Kidney glomerular epithelial cell (primary cell): ENCODE measurements at regions not wholly inside any gene's neighbourhood (a gene's known extent, or its start where the extent isn't known, plus 50 kb on each side); places are given as distances from the start of the nearest gene placed in this dataset.
"Not testable (repeated sequence)": the region's sequence is repeated elsewhere in the genome, so short reads cannot be mapped to it uniquely, and the experiment has no call there.

ENCODE experiments used
- DNase-seq: peaks from one replicate; lab custom pipeline; 2025; lab: John Stamatoyannopoulos, UW

- DNase-seq = peak; percentile 71
These were observed 91.8 kb upstream of the CNKSR3 start for GRCh38 chr6:154602296-154602695.

GRCh38 chr6:154602708-154603107, 92.2 kb upstream of the CNKSR3 start:
- peak; percentile 68 for DNase-seq

GRCh38 chr6:154604119-154604518, 93.6 kb upstream of the CNKSR3 start:
- DNase-seq = no peak

- no peak for DNase-seq
These were observed 94.8 kb upstream of the CNKSR3 start for GRCh38 chr6:154605178-154605881.

GRCh38 chr6:154605882-154606370, 95.4 kb upstream of the CNKSR3 start:
- DNase-seq = no peak

- no peak for DNase-seq
These were observed 96.0 kb upstream of the CNKSR3 start for GRCh38 chr6:154606457-154606856.

GRCh38 chr6:154606860-154607259, 96.4 kb upstream of the CNKSR3 start:
- DNase-seq = no peak

GRCh38 chr6:154611241-154611640, 100.8 kb upstream of the CNKSR3 start:
- DNase-seq = no peak

GRCh38 chr6:154611847-154612246, 101.4 kb upstream of the CNKSR3 start:
- no peak for DNase-seq

GRCh38 chr6:154613137-154613676, 102.7 kb upstream of the CNKSR3 start:
- peak; percentile 86 for DNase-seq

- no peak for DNase-seq
These were observed 103.6 kb upstream of the CNKSR3 start for GRCh38 chr6:154614101-154614500.

GRCh38 chr6:154614641-154615040, 104.2 kb upstream of the CNKSR3 start:
- DNase-seq = no peak

GRCh38 chr6:154615483-154616025, 105.1 kb upstream of the CNKSR3 start:
- no peak for DNase-seq

GRCh38 chr6:154617175-154617574, 106.7 kb upstream of the CNKSR3 start:
- DNase-seq = no peak

GRCh38 chr6:154619146-154619545, 108.7 kb upstream of the CNKSR3 start:
- no peak for DNase-seq

GRCh38 chr6:154621686-154622085, 111.2 kb upstream of the CNKSR3 start:
- DNase-seq = no peak

- DNase-seq = no peak
These were observed 110.4 kb upstream of the SCAF8 start for GRCh38 chr6:154622618-154623336.

- DNase-seq = no peak
These were observed 109.8 kb upstream of the SCAF8 start for GRCh38 chr6:154623391-154623790.

GRCh38 chr6:154624038-154624599, 109.1 kb upstream of the SCAF8 start:
- no peak for DNase-seq

- not testable (repeated sequence) for DNase-seq
These were observed 108.5 kb upstream of the SCAF8 start for GRCh38 chr6:154624727-154625126.

- DNase-seq = no peak
These were observed 107.5 kb upstream of the SCAF8 start for GRCh38 chr6:154625721-154626120.

GRCh38 chr6:154629127-154629526, 104.1 kb upstream of the SCAF8 start:
- no peak for DNase-seq

- DNase-seq = no peak
These were observed 101.1 kb upstream of the SCAF8 start for GRCh38 chr6:154632119-154632518.
